Neuronal stem cell (in vitro differentiated cells): ENCODE measurements at regions not wholly inside any gene's neighbourhood (a gene's known extent, or its start where the extent isn't known, plus 50 kb on each side); places are given as distances from the start of the nearest gene placed in this dataset.
A peak's percentile ranks its signal among the peaks of the same experiment; 100 is the strongest.

Experiments
- DNase-seq: peaks from one replicate; pipeline ENCODE4 v3.0.0-alpha.2; 2013; ENCODE audit warnings: low spot score
- H2AFZ ChIP-seq: one replicate; pipeline ENCODE4 v1.6.1; 2013; ENCODE audit warnings: mild to moderate bottlenecking, low read length, inconsistent platforms
- H2AK5ac ChIP-seq: 2 replicates; pipeline ENCODE4 v1.6.1; 2013; ENCODE audit warnings: low read depth, mild to moderate bottlenecking, inconsistent platforms, low read length, moderate library complexity, mixed read lengths
- H2BK120ac ChIP-seq: 2 replicates; pipeline ENCODE4 v1.6.1; 2013; ENCODE audit warnings: low read depth, mild to moderate bottlenecking, inconsistent platforms, low read length, moderate library complexity, mixed read lengths
- H2BK12ac ChIP-seq: one replicate; pipeline ENCODE4 v1.6.1; 2013; ENCODE audit warnings: low read length, inconsistent platforms
- H2BK15ac ChIP-seq: 2 replicates; pipeline ENCODE4 v1.6.1; 2013; ENCODE audit warnings: mild to moderate bottlenecking, low read length, inconsistent platforms, mixed read lengths
- H2BK5ac ChIP-seq: one replicate; pipeline ENCODE4 v1.6.1; 2013; ENCODE audit warnings: inconsistent platforms, mild to moderate bottlenecking, low read length, moderate library complexity
- H3K14ac ChIP-seq: one replicate; pipeline ENCODE4 v1.6.1; 2013; ENCODE audit warnings: low read length, inconsistent platforms
- H3K18ac ChIP-seq: 2 replicates; pipeline ENCODE4 v1.6.1; 2013; ENCODE audit warnings: low read length, inconsistent platforms
- H3K23ac ChIP-seq: 2 replicates; pipeline ENCODE4 v1.6.1; 2013; ENCODE audit warnings: low read depth, mild to moderate bottlenecking, mixed read lengths, low read length, inconsistent platforms; ENCODE audit not compliant: poor library complexity
- H3K27ac ChIP-seq: replicated peaks from 3 replicates; pipeline ENCODE4 v1.5.1; 2013; ENCODE audit warnings: low read length, inconsistent platforms
- H3K27me3 ChIP-seq, 3 experiments: 2 replicates each; pipeline ENCODE4 v1.6.1; 2013; ENCODE audit warnings: low read length in 3 of 3, mild to moderate bottlenecking in 2 of 3, inconsistent platforms in 1 of 3, low read depth in 1 of 3, mixed read lengths in 1 of 3, moderate library complexity in 1 of 3; ENCODE audit not compliant: control insufficient read depth in 3 of 3, insufficient read depth in 3 of 3
- H3K36me3 ChIP-seq, 2 donors: replicated peaks in 1 of 2; 2 replicates each; pipeline ENCODE4 v1.6.1; 2013; ENCODE audit warnings: low read length in 2 of 2; ENCODE audit not compliant: control insufficient read depth in 2 of 2, insufficient read depth in 2 of 2
- H3K4ac ChIP-seq: 2 replicates; pipeline ENCODE4 v1.6.1; 2013; ENCODE audit warnings: inconsistent platforms, mild to moderate bottlenecking, low read length, moderate library complexity
- H3K4me1 ChIP-seq, 2 donors: 1 replicate in 1 of 2; 2 replicates in 1 of 2; pipeline ENCODE4 v1.6.1; 2013; ENCODE audit warnings: low read length in 2 of 2, low read depth in 1 of 2; ENCODE audit not compliant: control insufficient read depth in 2 of 2, insufficient read depth in 1 of 2
- H3K4me2 ChIP-seq: one replicate; pipeline ENCODE4 v1.6.1; 2013; ENCODE audit warnings: mild to moderate bottlenecking, low read length, inconsistent platforms; ENCODE audit not compliant: insufficient read depth, poor library complexity, severe bottlenecking
- H3K4me3 ChIP-seq, 2 donors: 2 replicates each; pipeline ENCODE4 v1.5.1; 2013; ENCODE audit warnings: low read length in 2 of 2, mild to moderate bottlenecking in 2 of 2, inconsistent platforms in 1 of 2, moderate library complexity in 1 of 2
- H3K79me1 ChIP-seq: one replicate; pipeline ENCODE4 v1.6.1; 2013; ENCODE audit warnings: low read depth, mild to moderate bottlenecking, inconsistent platforms, low read length, moderate library complexity
- H3K9ac ChIP-seq: one replicate; pipeline ENCODE4 v1.6.1; 2013; ENCODE audit warnings: mild to moderate bottlenecking, low read depth, low read length, inconsistent platforms; ENCODE audit not compliant: poor library complexity
- H3K9me3 ChIP-seq, 2 donors: replicated peaks in 1 of 2; 2 replicates each; pipeline versions ENCODE3 to v1.6.1; 2013; ENCODE audit warnings: low read length in 2 of 2, mild to moderate bottlenecking in 2 of 2, inconsistent platforms in 1 of 2, low read depth in 1 of 2, mixed read lengths in 1 of 2, moderate library complexity in 1 of 2; ENCODE audit not compliant: control insufficient read depth in 2 of 2, insufficient read depth in 1 of 2
- H4K8ac ChIP-seq: one replicate; pipeline ENCODE4 v1.6.1; 2013; ENCODE audit warnings: low read depth, mild to moderate bottlenecking, inconsistent platforms, low read length, moderate library complexity
- H4K91ac ChIP-seq: one replicate; pipeline ENCODE4 v1.6.1; 2013; ENCODE audit warnings: low read length, low read depth, mild to moderate bottlenecking, inconsistent platforms; ENCODE audit not compliant: poor library complexity
- WGBS, 2 donors: extraction: QIAGEN DNeasy Blood & Tissue Kit; methylation state at CpG; one replicate each; pipeline ENCODE4 v1.1.7; 2013; ENCODE audit warnings: missing lambda C conversion rate in 2 of 2, mixed read lengths in 1 of 2; ENCODE audit not compliant: insufficient read length in 2 of 2, insufficient replicate concordance in 1 of 2; ENCODE audit errors: extremely low coverage in 2 of 2; 5-methylcytosine and 5-hydroxymethylcytosine counted together

DNA sequence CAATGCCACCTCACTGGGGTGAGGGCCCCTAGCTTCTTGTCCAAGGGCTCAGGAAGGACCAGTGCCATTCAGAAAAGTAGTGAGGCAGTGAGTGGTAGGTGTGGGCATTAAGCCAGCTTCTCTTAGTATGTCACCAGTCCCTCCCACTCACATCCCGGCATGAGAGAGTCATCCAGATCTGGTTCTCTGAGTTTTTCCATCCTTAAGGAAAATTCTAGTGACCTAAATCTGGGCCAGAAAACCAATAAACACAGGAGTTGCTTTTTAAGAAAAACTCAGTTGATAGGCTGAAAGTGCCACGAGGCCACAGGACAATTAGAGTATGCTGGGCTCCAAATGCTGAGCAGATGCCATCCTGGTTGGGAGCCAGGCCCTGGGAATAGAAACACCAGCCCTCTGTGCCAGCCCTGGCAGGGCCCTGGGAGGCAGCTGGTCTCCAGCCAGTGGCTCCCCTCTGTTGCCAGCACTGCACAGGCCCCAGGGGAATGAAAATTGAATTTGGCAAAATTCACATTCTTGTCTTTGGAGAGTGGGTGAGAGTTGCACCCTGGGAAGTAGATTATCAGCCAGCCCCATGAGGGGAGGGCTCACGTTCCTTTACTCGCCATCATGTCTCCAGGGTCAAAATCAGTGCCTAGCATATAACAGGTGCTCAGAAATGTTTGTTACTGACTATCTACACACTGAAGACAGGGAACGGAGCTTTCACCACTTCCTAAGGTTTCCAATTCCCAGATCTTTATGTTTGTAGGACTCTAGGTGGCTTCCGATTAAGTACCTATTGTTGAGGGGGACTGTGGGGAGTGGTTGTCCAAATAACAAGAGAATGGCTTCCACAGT is 52.8 kb downstream of the FAM43A start:
- no CpG with 5 or more reads among the region's 6 CpGs for WGBS, 2 donors
- Histone ChIP-seq H3K14ac (no peak overlapping the region), H4K91ac (no peak overlapping the region), H2BK5ac (no peak overlapping the region), H3K4me2 (no peak overlapping the region), H4K8ac (no peak overlapping the region), H3K79me1 (no peaks in the 10 kb centered on the region), H3K9ac (no peak overlapping the region), H2BK120ac (no peak overlapping the region), H3K4me1 (peaks cover 2 to 6% of the 10 kb centered on the region in 2 donors), H3K4me3 (no peak overlapping the region), H3K9me3 (no peaks in the 10 kb centered on the region), H3K18ac (no peak overlapping the region), H2BK15ac (no peak overlapping the region), H2AFZ (no peak overlapping the region), H3K27me3 (peaks cover 0 to 73% (median 3%) of the 10 kb centered on the region in 3 experiments), H3K23ac (no peak overlapping the region), H2BK12ac (no peak overlapping the region), H2AK5ac (no peak overlapping the region), H3K27ac (no peak overlapping the region), H3K36me3 (no peaks in the 10 kb centered on the region), H3K4ac (no peak overlapping the region)
- no peak for DNase-seq

DNA sequence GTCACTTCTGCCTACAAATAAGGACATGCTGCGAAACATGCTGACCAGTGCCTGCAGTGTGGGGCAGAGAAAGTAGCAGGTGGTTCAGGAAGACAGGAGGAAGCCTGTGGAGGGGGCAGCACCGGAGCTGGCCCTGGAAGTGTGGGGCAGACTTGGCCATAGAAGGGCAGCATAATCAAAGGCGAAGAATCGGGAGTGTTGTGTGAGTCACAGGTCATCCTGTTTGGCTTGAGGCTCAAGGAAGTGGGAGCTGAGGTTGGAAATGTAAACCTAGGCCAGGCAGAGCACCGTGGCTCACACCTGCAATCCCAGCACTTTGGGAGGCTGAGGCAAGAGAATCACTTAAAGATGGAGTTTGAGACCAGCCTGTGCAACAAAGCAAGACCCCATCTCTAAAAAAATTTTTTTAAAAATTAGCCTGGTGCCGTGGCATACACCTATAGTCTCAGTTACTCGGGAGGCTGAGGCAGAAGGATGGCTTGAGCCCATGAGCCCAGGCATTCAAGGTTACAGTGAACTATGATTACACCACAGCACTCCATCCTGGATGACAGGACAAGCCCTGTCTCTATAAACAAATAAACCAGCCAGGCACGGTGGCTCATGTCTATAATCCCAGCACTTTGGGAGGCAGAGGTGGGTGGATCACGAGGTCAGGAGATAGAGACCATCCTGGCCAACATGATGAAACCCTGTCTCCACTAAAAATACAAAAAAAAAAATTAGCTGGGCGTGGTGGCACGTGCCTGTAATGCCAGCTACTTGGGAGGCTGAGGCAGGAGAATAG is 54.0 kb downstream of the FAM43A start:
- Histone ChIP-seq H2BK5ac (no peak overlapping the region), H4K91ac (no peak overlapping the region), H3K27ac (no peak overlapping the region), H3K4me3 (no peak overlapping the region), H2AFZ (no peak overlapping the region), H3K23ac (no peak overlapping the region), H3K4me1 (peaks cover 2 to 6% of the 10 kb centered on the region in 2 donors), H2AK5ac (no peak overlapping the region), H3K27me3 (peaks cover 0 to 85% (median 3%) of the 10 kb centered on the region in 3 experiments), H3K14ac (no peak overlapping the region), H2BK12ac (no peak overlapping the region), H3K9ac (no peak overlapping the region), H3K36me3 (no peaks in the 10 kb centered on the region), H3K79me1 (no peaks in the 10 kb centered on the region), H2BK120ac (no peak overlapping the region), H3K9me3 (no peaks in the 10 kb centered on the region), H3K18ac (peak overlapping the region; percentile 27), H4K8ac (no peak overlapping the region), H3K4me2 (no peak overlapping the region), H3K4ac (no peak overlapping the region), H2BK15ac (no peak overlapping the region)
- no peak for DNase-seq
- WGBS, 2 donors, result no CpG with 5 or more reads among the region's 11 CpGs

DNA sequence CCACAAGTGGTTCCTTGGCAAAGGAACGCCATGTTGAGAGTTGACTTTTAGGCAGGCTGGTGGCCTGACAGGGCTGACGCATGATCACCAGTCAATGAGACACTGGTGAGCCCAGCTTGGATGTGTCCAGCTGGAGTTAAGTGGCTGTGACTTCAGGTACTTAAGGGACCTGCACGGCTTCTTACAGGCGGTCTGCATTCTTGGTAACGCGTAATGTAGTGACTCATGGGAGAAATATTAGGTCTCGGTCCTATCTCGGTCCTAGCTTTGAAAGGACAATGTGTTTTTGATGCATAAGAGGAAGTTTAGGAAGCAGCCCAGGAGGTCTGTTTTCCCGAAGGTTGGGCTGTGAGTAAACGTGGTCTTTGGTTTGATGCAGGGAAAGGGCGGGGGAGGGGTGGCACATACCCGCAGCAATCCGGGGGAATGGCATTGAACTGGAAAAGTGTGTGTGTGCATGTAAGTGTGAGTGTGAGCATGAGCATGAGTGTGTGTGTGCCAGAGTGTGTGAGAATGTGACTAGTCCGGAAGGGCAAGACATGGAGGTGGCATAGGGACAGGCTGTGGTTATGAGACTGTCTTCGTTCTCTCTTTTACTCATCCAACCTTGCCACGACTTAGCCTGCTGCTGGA is 55.3 kb downstream of the FAM43A start:
- H3K14ac ChIP-seq, result no peak overlapping the region
- no peak overlapping the region for H2BK120ac ChIP-seq
- no peak overlapping the region for H3K23ac ChIP-seq
- no peak overlapping the region for H2BK15ac ChIP-seq
- H3K18ac ChIP-seq, result peak overlapping the region; percentile 65
- no peaks in the 10 kb centered on the region for H3K36me3 ChIP-seq
- no CpG with 5 or more reads among the region's 16 CpGs for WGBS, 2 donors
- DNase-seq, result no peak
- no peak overlapping the region for H3K4me2 ChIP-seq
- peaks cover 0 to 89% (median 3%) of the 10 kb centered on the region in 3 experiments for H3K27me3 ChIP-seq
- no peak overlapping the region for H3K4me3 ChIP-seq
- H3K4me1 ChIP-seq, result peaks cover 2 to 6% of the 10 kb centered on the region in 2 donors
- no peaks in the 10 kb centered on the region for H3K9me3 ChIP-seq
- H3K4ac ChIP-seq, result peak overlapping the region; percentile 7
- H2BK5ac ChIP-seq, result no peak overlapping the region
- no peak overlapping the region for H2AFZ ChIP-seq
- H4K8ac ChIP-seq, result no peak overlapping the region
- H2AK5ac ChIP-seq, result no peak overlapping the region
- no peak overlapping the region for H3K27ac ChIP-seq
- H4K91ac ChIP-seq, result no peak overlapping the region
- H3K79me1 ChIP-seq, result no peaks in the 10 kb centered on the region
- no peak overlapping the region for H3K9ac ChIP-seq
- no peak overlapping the region for H2BK12ac ChIP-seq

DNA sequence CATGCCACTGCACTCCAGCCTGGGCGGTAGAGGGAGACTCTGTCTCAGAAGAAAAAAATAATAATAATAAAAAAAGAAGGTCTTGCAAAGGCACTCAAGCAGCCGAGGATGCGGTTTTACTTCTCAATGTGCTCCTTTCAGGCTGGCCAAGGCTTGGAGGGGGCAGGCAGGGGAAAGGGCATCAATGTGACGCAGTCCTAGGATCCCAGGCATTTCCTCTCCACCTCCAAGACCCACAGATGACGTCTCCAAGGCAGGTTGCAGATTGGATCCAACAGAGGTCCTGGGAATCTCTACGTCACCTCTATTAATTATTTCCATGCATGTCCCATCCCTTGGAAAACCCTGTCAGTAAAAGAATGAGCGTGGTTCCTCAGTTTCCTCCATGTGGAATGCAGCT is 56.2 kb downstream of the FAM43A start:
- H3K9ac ChIP-seq, result no peak overlapping the region
- no peak overlapping the region for H2BK12ac ChIP-seq
- no peak overlapping the region for H4K8ac ChIP-seq
- peaks cover 2 to 6% of the 10 kb centered on the region in 2 donors for H3K4me1 ChIP-seq
- no peak overlapping the region for H3K4me2 ChIP-seq
- no peak overlapping the region for H2BK15ac ChIP-seq
- no peak overlapping the region for H2AFZ ChIP-seq
- H3K4ac ChIP-seq, result no peak overlapping the region
- H4K91ac ChIP-seq, result no peak overlapping the region
- H3K23ac ChIP-seq, result no peak overlapping the region
- no peak overlapping the region for H3K14ac ChIP-seq
- peaks cover 0 to 89% (median 0%) of the 10 kb centered on the region in 3 experiments for H3K27me3 ChIP-seq
- H3K4me3 ChIP-seq, result no peak overlapping the region
- no peak overlapping the region for H3K18ac ChIP-seq
- H2BK120ac ChIP-seq, result no peak overlapping the region
- H3K9me3 ChIP-seq, result no peaks in the 10 kb centered on the region
- no CpG with 5 or more reads among the region's 7 CpGs for WGBS, 2 donors
- H2BK5ac ChIP-seq, result no peak overlapping the region
- no peak overlapping the region for H3K27ac ChIP-seq
- no peaks in the 10 kb centered on the region for H3K36me3 ChIP-seq
- H2AK5ac ChIP-seq, result no peak overlapping the region
- DNase-seq, result no peak
- H3K79me1 ChIP-seq, result no peaks in the 10 kb centered on the region
